GM12892 (cell line): ENCODE measurements at regions not wholly inside any gene's neighbourhood (a gene's known extent, or its start where the extent isn't known, plus 50 kb on each side); places are given as distances from the start of the nearest gene placed in this dataset.

ENCODE experiments used
- DNase-seq: peaks from one replicate; pipeline ENCODE4 v3.0.0; 2011; ENCODE audit not compliant: insufficient read length
- FAIRE-seq: peaks from 2 replicates; lab custom pipeline; 2011; peaks lifted over from hg19 to GRCh38; lab: Jason Lieb, UNC
- POLR2A ChIP-seq: IDR thresholded peaks from 2 replicates; pipeline ENCODE4 v1.6.1; 2011; ENCODE audit warnings: low read depth, low read length, control low read depth
- POLR2AphosphoS5 ChIP-seq: IDR thresholded peaks from 2 replicates; pipeline ENCODE4 v1.6.1; 2011; ENCODE audit warnings: low read depth, low read length, control low read depth
- TAF1 ChIP-seq: IDR thresholded peaks from 2 replicates; pipeline ENCODE4 v1.6.1; 2011; ENCODE audit warnings: low read depth, mild to moderate bottlenecking, control low read depth, low read length, borderline replicate concordance

GRCh38 chr11:87861030-87861429 is 314.2 kb downstream of the RAB38 start:
- FAIRE-seq (no peak), DNase-seq (no peak)
- TF ChIP-seq TAF1 (no peak), POLR2A (no peak), POLR2AphosphoS5 (no peak)

DNA sequence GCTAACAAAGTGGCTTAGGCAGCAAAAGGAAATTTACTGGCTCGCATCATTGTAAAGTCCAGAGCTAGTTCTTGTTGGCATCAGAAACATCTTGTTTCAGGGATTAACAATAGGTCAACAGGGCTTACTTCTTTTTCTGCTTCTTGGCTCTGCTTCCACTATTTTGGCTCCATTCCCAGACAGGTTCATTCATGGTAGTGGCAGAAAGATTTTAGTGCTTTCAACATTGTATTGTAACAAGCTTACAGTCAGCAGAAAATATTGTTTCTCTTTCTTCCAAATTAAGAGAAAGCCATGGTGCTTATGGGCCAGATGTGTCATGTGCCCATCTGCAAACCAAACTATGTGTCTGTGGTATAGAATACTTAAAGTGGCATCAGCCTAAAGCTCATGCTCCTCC is 315.6 kb downstream of the RAB38 start:
- no peak for FAIRE-seq

DNA sequence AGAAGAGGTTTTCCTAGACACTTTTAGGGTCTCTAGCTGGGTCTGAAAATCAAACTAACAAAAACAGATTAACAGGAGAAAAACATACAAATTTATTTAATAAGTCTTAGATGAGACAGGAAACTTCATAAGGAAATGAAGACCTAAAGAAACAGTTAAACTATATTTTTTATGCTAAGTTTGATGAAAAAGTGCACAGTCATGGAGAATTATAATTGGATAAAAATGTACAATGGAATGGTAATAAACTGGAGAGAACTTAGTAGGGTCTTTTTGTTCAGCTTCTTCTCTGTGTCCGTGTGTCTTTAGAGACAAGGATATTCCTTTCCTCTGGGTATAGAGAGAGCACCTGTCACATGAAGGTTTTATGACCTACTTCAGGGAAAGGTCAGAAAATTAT is 323.4 kb downstream of the RAB38 start:
- no peak for TF ChIP-seq POLR2AphosphoS5
- TF ChIP-seq TAF1, result no peak
- no peak for TF ChIP-seq POLR2A
- DNase-seq (no peak), FAIRE-seq (no peak)

More for the DNA sequence above, 315.6 kb downstream of the RAB38 start:
- TF ChIP-seq POLR2AphosphoS5, result no peak
- no peak for TF ChIP-seq POLR2A
- no peak for TF ChIP-seq TAF1
- DNase-seq, result no peak

GRCh38 chr11:87851234-87851633 is 324.0 kb downstream of the RAB38 start:
- FAIRE-seq, result no peak
- no peak for DNase-seq
- TF ChIP-seq POLR2A (no peak), TAF1 (no peak), POLR2AphosphoS5 (no peak)

- DNase-seq (no peak), FAIRE-seq (no peak)
- TF ChIP-seq TAF1, result no peak
- TF ChIP-seq POLR2AphosphoS5, result no peak
- TF ChIP-seq POLR2A, result no peak
Measured at GRCh38 chr11:87849216-87849615, 326.0 kb downstream of the RAB38 start.

DNA sequence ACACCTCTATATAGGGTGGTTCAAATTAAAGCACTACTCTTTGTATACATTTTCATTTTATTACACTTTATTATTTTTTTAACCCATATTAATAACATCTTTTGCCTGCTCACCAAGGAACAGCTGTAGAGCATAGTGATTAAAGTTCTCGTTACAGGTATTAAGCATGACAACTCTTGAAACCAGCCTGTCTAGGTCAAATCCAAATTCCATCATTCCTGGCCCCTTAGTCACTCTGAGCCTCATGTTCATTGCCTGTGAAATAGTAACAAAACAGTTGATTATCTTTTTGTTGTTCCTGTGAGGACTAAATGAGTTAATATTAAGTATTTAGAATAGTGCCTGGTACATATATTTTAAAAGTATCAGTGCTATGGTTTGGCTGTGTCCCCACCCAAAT is 334.5 kb downstream of the RAB38 start:
- no peak for FAIRE-seq
- no peak for TF ChIP-seq TAF1
- TF ChIP-seq POLR2A, result no peak
- no peak for TF ChIP-seq POLR2AphosphoS5
- DNase-seq, result no peak

DNA sequence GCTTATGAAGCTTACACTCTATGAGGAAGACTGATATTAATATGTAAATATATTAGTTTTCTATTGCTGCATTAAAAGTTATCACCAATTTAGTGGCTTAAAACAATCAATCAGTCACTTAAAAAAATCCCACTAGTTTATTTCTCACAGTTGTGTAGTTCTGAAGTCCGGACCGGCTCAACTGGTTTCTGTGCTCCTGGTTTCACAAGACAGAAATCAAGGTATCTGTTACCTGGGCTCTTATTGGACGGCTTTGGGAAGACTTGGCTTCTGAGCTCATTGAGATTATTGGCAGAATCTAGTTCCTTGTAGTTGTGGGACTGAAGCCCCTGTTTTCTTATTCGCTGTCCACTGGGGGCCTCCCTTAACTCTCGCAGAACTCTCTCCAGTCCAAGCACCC is 343.0 kb downstream of the RAB38 start:
- TF ChIP-seq POLR2A, result no peak
- no peak for TF ChIP-seq POLR2AphosphoS5
- no peak for TF ChIP-seq TAF1
- no peak for DNase-seq
- FAIRE-seq, result no peak

DNA sequence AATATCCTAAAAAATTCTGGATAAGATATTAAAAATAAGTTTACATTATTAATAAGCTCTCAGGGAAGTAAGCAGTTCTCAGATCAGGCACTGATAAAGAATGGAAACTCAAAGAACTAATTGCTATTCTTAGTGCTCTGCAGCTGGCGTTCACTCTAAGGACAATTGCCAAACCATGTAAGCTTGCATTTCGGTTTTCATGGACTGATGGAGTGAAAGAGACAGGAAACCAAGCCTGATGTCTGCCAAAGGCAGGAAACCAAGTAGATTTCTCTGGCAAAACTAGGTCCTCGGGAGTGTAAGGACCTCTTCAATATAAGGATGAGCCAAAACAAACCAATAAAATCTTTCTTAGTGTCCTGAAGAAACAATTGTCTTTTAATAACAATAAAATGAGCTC is 355.2 kb downstream of the RAB38 start:
- TF ChIP-seq POLR2AphosphoS5, result no peak
- no peak for TF ChIP-seq TAF1
- TF ChIP-seq POLR2A, result no peak
- DNase-seq, result no peak
- no peak for FAIRE-seq

DNA sequence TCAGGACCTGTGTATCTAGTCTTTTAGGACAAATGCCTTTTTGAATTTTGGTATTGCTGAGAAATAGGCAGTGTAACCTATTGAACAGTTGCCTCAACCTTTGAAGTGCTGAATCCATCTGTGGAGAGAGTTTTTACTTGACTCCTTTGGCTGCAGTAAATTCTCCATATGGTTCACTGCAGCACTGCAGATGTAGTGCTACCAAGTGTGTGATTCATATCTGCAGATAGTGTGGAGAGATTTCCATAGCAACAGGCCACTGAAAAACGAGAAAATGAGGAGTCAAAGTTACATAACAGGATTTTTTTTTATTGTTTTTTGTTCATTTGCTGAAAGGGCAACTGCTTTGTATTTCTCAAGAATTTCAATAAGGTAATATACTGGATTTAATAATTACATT is 356.1 kb downstream of the RAB38 start:
- DNase-seq, result no peak
- no peak for FAIRE-seq
- no peak for TF ChIP-seq POLR2AphosphoS5
- TF ChIP-seq TAF1, result no peak
- no peak for TF ChIP-seq POLR2A

DNA sequence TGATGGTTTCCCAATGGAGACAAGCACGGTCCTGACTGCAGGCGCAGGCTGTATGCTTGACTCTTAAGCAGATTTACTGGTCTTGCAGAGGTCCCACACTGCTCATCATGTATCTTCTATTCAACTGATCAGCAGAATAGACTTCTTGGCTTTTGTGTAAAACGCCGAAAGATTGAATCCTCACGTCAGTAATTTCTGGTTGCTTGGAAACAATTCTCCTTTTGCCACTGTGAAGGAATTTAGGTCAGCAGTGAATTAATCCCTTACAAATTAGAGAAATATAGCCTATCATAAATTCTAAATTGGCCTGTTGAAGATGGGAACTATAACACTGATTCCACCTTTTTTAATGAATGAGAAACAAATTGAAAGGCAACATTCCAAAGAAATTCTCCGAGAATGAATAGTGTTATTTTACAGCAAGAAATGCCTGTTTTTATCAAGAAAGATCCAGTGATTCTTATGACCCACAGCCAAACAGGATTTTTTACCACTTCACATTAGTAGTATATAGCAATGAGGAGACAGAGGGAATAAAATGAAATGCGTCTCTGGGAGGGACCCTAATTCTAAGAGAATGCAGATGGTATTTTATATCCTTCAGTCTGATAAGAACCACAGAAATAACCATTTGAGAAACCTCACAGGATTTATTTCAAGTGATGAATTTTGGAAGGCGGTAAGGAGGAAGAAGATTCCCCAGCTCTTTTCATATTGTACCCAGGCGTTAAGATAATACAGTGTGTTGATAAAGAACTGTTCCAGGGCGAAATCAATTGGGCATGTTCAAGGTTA is 362.5 kb downstream of the RAB38 start:
- TF ChIP-seq POLR2AphosphoS5, result no peak
- no peak for TF ChIP-seq POLR2A
- TF ChIP-seq TAF1, result no peak
- DNase-seq (no peak), FAIRE-seq (no peak)

- TF ChIP-seq POLR2A (no peak), POLR2AphosphoS5 (no peak), TAF1 (no peak)
- no peak for DNase-seq
- FAIRE-seq, result no peak
Measured at GRCh38 chr11:87810486-87810885, 364.8 kb downstream of the RAB38 start.

GRCh38 chr11:87809256-87809655 is 366.0 kb downstream of the RAB38 start:
- no peak for FAIRE-seq

More at GRCh38 chr11:87809256-87809655, 366.0 kb downstream of the RAB38 start:
- no peak for TF ChIP-seq TAF1
- no peak for TF ChIP-seq POLR2AphosphoS5
- TF ChIP-seq POLR2A, result no peak
- DNase-seq, result no peak
